ENCODE measurements at regions not wholly inside any gene's neighbourhood (a gene's known extent, or its start where the extent isn't known, plus 50 kb on each side); places are given as distances from the start of the nearest gene placed in this dataset.

DNA sequence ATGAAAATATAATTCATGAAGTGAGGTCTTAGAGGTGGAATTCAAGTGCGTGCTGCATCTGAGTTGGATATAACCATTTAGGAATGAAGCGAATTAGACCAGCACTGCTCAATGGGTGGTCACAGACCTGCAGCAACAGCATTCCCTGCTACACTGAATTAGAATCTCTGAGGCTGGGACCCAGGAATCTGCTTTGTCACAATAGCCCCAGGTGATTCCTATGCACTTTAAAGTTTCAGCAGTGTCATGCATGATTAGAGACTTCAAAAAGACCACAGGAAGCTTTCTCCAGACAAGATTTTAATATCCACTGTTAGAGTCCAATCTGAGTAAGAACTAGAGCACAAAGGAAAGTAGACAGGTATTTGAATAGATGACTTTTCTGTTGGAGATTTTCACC lies 352.8 kb upstream of the VSTM2A start:
- TF ChIP-seq, protein P1, sequence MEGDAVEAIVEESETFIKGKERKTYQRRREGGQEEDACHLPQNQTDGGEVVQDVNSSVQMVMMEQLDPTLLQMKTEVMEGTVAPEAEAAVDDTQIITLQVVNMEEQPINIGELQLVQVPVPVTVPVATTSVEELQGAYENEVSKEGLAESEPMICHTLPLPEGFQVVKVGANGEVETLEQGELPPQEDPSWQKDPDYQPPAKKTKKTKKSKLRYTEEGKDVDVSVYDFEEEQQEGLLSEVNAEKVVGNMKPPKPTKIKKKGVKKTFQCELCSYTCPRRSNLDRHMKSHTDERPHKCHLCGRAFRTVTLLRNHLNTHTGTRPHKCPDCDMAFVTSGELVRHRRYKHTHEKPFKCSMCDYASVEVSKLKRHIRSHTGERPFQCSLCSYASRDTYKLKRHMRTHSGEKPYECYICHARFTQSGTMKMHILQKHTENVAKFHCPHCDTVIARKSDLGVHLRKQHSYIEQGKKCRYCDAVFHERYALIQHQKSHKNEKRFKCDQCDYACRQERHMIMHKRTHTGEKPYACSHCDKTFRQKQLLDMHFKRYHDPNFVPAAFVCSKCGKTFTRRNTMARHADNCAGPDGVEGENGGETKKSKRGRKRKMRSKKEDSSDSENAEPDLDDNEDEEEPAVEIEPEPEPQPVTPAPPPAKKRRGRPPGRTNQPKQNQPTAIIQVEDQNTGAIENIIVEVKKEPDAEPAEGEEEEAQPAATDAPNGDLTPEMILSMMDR (IDR thresholded peaks at IDR 0.05): no peak
- TF ChIP-seq, protein P2, sequence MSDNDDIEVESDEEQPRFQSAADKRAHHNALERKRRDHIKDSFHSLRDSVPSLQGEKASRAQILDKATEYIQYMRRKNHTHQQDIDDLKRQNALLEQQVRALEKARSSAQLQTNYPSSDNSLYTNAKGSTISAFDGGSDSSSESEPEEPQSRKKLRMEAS (CRISPR knock-in tag; IDR thresholded peaks at IDR 0.05): no peak
- TF ChIP-seq CBFB (CRISPR knock-in tag; IDR thresholded peaks at IDR 0.05; ENCODE audit: low read depth): no peak
- TF ChIP-seq, protein P3, sequence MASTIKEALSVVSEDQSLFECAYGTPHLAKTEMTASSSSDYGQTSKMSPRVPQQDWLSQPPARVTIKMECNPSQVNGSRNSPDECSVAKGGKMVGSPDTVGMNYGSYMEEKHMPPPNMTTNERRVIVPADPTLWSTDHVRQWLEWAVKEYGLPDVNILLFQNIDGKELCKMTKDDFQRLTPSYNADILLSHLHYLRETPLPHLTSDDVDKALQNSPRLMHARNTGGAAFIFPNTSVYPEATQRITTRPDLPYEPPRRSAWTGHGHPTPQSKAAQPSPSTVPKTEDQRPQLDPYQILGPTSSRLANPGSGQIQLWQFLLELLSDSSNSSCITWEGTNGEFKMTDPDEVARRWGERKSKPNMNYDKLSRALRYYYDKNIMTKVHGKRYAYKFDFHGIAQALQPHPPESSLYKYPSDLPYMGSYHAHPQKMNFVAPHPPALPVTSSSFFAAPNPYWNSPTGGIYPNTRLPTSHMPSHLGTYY (CRISPR knock-in tag; IDR thresholded peaks at IDR 0.05): no peak
- TF ChIP-seq ATF1 (CRISPR knock-in tag; IDR thresholded peaks at IDR 0.05): no peak
- TF ChIP-seq, protein P4, sequence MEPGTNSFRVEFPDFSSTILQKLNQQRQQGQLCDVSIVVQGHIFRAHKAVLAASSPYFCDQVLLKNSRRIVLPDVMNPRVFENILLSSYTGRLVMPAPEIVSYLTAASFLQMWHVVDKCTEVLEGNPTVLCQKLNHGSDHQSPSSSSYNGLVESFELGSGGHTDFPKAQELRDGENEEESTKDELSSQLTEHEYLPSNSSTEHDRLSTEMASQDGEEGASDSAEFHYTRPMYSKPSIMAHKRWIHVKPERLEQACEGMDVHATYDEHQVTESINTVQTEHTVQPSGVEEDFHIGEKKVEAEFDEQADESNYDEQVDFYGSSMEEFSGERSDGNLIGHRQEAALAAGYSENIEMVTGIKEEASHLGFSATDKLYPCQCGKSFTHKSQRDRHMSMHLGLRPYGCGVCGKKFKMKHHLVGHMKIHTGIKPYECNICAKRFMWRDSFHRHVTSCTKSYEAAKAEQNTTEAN (CRISPR knock-in tag; IDR thresholded peaks at IDR 0.05): no peak
- TF ChIP-seq, protein P5, sequence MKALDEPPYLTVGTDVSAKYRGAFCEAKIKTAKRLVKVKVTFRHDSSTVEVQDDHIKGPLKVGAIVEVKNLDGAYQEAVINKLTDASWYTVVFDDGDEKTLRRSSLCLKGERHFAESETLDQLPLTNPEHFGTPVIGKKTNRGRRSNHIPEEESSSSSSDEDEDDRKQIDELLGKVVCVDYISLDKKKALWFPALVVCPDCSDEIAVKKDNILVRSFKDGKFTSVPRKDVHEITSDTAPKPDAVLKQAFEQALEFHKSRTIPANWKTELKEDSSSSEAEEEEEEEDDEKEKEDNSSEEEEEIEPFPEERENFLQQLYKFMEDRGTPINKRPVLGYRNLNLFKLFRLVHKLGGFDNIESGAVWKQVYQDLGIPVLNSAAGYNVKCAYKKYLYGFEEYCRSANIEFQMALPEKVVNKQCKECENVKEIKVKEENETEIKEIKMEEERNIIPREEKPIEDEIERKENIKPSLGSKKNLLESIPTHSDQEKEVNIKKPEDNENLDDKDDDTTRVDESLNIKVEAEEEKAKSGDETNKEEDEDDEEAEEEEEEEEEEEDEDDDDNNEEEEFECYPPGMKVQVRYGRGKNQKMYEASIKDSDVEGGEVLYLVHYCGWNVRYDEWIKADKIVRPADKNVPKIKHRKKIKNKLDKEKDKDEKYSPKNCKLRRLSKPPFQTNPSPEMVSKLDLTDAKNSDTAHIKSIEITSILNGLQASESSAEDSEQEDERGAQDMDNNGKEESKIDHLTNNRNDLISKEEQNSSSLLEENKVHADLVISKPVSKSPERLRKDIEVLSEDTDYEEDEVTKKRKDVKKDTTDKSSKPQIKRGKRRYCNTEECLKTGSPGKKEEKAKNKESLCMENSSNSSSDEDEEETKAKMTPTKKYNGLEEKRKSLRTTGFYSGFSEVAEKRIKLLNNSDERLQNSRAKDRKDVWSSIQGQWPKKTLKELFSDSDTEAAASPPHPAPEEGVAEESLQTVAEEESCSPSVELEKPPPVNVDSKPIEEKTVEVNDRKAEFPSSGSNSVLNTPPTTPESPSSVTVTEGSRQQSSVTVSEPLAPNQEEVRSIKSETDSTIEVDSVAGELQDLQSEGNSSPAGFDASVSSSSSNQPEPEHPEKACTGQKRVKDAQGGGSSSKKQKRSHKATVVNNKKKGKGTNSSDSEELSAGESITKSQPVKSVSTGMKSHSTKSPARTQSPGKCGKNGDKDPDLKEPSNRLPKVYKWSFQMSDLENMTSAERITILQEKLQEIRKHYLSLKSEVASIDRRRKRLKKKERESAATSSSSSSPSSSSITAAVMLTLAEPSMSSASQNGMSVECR (CRISPR knock-in tag; IDR thresholded peaks at IDR 0.05; ENCODE audit: borderline replicate concordance): no peak

Data from WTC11 (cell line).